ENCODE measurements at regions not wholly inside any gene's neighbourhood (a gene's known extent, or its start where the extent isn't known, plus 50 kb on each side); places are given as distances from the start of the nearest gene placed in this dataset.

DNA sequence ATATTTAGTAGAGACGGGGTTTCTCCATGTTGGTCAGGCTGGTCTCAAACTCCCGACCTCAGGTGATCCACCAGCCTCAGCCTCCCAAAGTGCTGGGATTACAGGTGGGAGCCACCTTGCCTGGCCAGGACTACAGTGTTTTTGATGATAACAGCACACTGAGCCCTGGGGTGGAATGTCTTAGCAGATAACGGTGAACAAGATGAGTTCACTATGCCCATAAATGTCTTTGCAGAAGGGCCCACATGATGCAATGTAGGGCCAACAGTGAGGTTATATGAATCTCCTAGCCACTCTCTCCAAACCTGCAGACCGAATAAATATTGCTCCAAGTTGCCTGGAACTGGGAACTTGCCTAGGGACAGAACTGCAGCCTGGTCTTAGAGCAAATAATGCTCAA, 235.1 kb downstream of the COG6 start:
- FAIRE-seq (no peak), DNase-seq (ENCODE audit: low spot score in 2 of 2) (no peak)

DNA sequence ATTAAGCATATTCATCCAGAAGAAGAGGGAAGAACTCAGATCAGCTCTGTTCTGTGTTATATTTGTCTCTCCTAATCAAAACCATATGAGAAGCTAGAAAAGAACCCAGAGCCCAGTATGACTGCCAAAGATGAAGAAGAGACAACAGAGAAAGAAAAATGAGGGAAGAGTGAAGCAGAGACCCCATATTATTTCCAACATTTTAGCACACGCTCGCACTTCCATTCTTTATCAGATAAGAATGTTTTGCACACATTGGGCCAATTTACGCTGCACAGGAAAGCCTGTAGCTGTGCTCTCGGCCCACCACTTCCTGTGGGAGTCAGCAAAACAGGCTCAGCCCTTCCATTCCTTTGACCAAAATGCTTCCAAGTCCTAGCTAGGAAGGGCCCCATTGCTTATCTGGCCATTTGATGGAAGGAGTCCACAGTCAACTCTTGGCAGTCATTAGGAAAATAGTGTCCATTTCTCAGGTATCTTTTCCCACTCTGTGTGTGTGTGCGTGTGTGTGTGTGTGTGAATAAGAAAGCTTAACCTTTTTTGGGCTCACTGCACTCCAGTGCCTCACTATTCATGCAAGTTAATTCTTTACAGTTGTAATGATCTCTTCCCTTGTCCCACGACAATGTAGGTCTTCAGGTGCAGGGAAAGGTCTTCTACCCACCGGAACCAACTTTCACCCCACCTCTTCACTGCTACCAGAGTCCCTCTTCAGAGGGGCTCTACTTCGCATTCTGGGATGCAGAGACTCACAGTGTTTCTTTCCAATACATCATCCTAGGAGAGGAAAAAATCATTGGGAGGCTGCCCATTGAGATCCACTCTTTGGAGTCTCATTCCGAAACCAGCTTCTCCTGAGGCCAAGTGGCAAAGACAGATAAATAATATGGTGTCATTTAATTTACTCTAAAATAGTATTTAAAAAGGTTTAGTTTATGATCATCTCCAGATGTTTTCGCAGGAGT, 237.5 kb downstream of the COG6 start:
- FAIRE-seq = no peak
- DNase-seq (ENCODE audit: low spot score in 2 of 2) = no peak

DNA sequence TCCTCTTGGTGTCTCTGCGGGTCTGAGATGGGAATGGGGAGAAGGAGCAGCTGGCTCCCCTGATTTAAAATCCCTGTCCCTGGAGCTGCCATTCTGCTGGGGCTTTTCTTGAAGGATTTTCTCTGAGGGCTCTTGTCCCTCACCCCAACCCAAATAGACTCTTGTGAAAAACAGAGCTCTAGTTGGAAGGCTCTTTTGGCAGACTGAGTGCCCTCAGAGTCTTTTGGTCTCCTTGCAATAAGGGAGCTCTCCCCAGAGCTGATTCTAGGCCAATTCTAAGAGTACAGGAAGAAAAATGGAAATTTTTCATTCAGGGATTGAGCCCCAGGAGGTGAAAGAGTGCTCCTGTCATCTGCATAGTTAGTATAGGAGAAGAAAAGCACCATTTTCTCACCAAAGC, 238.3 kb downstream of the COG6 start:
- no peak for DNase-seq (ENCODE audit: low spot score in 2 of 2)
- FAIRE-seq = no peak

DNA sequence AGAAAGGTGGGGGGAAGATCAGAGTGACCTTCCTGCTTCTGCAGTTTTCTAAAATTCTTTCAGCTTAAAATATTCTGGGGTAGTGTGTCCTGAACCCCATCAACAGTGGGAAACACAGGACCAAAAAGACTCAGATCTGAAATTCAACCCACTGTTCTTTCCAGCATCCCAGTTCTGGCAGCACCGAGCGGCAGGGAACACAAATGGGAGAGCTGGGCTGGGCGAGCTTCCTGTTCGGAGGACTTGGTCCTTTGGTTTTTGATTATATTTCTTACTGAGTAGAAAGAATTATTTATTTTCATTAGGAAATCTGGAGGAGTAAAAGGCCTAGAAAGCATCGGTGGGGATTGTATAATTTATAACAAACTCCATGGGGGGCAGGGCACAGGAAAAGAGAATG, 239.1 kb downstream of the COG6 start:
- FAIRE-seq (no peak), DNase-seq (ENCODE audit: low spot score in 2 of 2) (no peak)

DNA sequence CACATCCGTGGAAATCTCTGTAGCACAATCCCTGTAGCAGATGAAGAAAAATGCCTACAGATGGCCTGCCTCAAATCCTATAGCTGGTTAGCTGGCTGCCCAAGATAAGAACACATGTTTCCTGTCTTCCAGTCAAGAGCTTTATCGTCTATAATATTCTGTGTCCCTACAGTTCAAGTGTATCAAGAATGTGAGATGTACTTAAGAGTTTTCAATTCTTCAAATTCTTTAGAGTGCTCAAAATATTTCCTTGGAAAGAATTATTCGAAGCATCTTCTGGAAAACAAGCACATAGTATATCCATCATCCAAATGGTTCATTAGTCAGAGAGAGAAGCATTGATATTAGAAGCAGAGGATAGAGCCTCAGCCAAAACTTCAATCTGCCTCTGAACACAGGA, 239.8 kb downstream of the COG6 start:
- no peak for FAIRE-seq

DNA sequence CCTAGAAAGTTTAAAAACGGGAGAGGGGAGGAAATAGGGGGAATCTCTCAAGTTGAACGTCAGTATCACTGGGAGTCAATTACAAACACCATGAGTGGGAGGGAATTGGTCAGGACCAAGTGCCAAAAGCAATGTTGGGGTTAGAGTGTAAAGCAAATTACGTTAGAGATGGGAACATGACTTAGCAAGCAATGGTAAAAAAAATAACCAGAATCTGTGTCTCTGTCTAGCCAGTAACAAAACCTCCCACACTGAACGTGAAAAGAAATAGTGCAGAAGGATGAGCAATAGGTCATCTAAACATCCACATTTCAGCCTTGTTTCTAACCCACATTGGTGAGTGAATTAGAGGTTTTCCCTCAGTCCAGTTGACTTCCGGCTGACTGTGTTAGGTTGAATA, 242.2 kb downstream of the COG6 start:
- FAIRE-seq (no peak), DNase-seq (ENCODE audit: low spot score in 2 of 2) (no peak)

More for the DNA sequence above, 239.8 kb downstream of the COG6 start:
- DNase-seq (ENCODE audit: low spot score in 2 of 2) = no peak

DNA sequence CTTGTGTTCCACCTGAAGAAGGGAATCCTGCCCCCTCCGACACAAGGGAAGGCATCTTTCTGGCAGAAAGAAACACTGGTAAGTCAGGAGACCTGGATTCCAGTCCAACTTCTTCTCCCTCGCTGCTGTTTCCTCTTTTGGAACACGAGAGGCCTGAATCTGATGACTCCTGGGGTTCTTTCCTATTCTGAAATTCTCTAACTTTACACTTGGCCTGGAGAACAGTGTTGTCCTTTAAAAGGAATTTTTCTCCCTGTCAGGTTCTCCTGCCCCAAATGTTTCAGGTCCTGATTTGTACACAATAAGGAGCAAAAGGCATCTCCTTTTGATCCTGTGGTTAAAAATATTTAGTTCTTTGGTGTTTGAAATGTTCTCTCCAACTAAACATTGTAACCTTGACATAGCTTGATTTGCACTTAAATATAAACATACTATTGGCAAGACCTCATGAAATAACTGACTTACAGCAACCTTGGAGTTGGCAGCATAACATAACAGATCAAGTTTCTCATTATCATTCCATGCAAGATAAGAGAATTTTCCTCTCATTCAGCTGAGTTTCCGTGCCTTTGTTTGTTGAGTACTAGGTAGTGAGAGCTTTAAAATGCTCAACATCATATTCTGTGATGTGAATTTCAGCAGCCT, 244.8 kb downstream of the COG6 start:
- FAIRE-seq = no peak
- no peak for DNase-seq (ENCODE audit: low spot score in 2 of 2)

DNA sequence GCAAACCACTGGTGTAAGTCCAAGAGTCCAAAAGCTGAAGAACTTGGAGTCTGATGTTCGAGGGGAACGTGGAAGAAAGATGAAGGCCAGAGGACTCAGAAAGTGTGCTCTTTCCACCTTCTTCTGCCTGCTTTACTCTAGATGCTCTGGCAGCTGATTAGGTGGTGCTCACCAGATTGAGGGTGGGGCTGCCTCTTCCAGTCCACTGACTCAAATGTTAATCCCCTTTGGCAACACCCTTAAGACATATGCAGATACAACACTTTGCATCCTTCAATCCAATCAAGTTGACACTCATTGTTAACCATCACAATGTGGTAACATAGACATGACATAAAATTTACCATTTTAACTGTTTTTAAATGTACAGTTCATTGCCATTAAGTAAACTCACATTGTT, 249.5 kb downstream of the COG6 start:
- FAIRE-seq (no peak), DNase-seq (ENCODE audit: low spot score in 2 of 2) (no peak)

DNA sequence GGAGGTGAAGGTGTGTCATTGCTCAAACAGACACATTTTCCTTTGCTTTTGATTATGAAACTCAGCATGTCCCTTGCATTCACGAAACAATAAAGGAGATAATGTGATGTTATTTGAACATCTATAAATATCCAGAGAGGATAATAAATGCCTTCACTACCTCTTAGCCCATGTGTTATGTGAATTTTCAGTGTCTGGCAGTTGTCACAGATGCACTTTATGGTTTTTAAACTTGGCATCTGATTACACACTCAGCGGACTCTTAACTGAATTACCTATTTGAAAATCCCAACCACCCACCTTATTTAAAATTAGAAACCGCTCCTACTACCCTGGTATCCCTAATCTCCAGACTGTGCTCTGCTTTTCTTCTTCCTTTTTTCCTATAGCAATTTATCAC, 254.2 kb downstream of the COG6 start:
- FAIRE-seq = no peak
- DNase-seq (ENCODE audit: low spot score in 2 of 2) = no peak

DNA sequence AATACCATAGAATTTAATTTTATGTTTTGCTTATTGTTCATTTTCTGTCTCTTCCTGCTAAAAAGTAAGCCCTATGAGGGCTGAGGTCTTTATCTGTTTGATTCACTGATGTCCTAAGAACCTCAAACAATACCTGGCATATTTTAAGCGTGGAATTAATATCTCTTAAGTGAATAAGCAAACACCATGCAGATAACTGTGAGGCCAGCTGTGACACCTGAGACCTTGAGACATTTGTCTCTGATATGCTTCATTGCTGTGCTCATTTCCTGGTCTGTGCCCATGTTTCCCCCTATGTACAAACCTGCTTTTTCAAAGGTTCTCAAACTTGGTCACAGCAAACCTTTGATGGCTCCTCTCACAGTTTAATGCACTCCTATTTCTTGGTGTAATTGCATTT, 254.6 kb downstream of the COG6 start:
- FAIRE-seq = no peak
- DNase-seq (ENCODE audit: low spot score in 2 of 2) = no peak

DNA sequence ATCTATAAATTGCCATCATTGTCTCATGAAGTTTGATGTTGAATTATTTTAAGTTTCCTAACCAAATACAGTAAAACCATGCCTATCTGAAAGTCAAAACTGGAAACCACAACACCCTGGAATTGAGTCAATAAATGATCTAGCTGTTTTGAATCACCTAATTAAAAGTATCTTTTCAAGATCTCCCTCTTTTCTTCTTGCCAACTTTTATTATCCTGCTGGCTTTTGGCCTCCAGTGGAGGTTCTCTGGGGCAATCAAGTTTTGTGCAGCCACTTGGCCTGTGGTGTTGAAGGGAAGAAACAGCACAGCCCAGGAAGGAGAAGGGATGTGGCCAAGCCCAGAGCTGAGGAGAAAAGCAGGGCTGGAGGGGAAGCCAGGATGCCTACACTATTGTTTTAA, 255.4 kb downstream of the COG6 start:
- no peak for DNase-seq (ENCODE audit: low spot score in 2 of 2)
- no peak for FAIRE-seq

DNA sequence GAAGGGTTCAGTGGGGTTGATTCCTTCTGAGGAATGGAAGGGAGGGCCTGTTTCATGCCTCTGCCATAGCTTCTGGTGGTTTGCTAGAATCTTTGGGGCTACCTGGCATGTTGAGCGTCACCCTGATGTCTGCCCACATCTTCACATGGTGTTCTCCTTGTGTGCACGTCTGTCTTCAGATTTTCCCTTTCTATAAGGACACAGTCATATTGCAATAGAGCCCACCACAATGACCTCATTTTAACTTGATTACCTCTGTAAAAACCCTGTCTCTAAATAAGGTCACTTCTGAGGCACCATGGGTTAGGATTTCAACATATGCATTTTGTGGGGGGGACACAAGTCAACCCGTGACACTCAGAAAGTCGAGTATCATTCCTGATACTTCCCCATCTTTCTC, 257.9 kb downstream of the COG6 start:
- no peak for DNase-seq (ENCODE audit: low spot score in 2 of 2)
- FAIRE-seq = no peak

DNA sequence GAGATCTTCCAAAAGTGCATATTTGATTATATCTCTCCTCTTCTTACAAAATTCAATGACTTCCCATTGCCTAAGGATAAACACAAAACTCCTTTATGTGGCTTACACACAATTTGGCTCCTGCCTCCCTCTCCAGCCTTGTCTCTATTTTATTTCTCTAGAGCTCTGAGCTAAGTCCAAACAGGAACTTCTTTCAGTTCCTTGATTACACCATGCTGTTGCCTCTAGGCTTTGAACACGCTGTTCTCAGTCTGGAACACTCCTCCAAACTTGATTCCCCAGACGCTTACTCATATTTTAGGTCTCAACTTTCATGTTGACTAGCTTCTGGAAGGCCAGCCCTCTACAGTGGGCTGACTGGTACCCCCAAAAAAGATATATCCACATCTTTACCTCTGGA, 258.5 kb downstream of the COG6 start:
- no peak for FAIRE-seq
- DNase-seq (ENCODE audit: low spot score in 2 of 2) = no peak

DNA sequence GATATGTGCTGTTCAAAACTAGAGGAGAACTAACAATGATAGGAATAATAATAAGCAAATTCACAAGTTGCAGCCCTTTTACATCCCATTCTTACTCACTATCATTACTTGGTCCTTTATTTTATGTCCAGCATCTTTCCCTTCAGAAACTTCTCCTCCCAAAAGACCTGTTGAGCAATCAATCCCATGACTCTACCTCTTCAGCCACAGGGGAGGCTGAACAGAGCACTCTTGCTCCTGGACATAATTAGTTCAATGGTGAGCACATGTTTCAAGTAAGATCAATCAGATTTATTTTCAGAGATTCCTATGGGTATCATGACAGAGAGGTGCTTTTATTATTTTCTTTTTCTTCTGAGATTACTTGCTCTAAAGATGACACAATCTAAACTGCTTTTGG, 260.0 kb downstream of the COG6 start:
- FAIRE-seq (no peak), DNase-seq (ENCODE audit: low spot score in 2 of 2) (no peak)

DNA sequence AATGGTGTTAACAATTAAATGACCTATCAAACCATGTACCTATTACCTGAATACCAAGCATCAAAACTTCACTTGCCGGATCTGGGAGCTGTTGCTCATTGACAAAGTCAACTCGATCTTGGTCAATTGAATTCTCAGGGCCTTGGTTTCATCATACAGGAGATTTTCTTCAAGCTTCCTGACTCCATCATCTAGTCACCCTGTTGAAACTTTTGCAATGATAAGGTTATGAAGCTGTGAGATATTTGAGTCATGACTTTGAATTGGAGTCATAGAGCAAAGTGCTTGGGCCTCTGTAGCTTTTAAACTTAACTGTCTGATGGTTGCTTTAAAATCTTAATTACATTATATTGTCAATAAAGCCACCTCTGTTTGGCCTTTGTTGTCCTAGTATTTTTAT, 260.9 kb downstream of the COG6 start:
- no peak for FAIRE-seq

DNA sequence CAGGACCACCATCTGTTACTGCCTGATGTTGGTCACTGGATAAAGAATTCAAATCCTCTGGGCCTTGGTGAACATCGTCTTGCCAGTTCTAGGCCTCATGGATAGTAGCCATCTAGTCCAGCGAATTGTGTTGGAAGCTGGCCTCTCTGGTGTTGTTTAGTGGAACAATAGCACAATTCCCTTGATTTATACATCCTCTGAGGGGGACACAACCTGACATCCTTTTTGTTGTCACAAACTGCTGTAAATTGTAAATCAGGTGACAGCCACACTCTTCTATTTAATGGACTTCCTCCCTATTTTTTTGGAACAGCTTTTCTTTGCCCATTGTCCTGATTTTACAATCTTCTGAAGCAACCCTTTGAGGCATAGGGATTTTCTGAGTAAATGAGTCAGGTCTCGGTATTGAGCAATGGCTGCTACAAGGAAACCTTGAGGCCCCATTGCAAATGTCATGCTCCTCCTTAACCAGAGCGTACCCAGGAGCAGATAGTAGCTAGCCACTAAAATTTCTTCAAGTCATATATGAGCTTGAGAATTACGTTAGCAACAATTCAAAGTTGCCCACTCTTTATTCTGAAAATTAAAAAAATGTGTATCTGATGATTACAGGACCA, 263.3 kb downstream of the COG6 start:
- no peak for DNase-seq (ENCODE audit: low spot score in 2 of 2)
- FAIRE-seq = no peak

More for the DNA sequence above, 260.9 kb downstream of the COG6 start:
- no peak for DNase-seq (ENCODE audit: low spot score in 2 of 2)

DNA sequence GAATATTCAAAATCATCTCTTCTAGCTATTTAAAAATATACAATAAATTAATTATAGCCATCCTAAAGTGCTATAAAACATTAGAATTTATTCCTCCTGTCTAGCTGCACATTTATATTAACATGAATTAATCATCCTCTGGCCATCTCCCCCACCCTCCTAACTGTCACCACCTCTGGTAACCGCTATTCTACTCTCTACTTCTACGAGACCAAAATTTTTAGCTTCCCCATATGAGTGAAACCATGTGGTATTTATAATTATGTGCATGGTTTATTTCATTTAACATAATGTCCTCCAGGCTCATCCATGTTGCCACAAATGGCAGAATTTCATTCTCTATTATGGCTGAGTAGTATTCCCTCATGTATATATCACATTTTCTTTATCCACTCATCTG, 265.2 kb downstream of the COG6 start:
- DNase-seq (ENCODE audit: low spot score in 2 of 2) = no peak
- FAIRE-seq = no peak

DNA sequence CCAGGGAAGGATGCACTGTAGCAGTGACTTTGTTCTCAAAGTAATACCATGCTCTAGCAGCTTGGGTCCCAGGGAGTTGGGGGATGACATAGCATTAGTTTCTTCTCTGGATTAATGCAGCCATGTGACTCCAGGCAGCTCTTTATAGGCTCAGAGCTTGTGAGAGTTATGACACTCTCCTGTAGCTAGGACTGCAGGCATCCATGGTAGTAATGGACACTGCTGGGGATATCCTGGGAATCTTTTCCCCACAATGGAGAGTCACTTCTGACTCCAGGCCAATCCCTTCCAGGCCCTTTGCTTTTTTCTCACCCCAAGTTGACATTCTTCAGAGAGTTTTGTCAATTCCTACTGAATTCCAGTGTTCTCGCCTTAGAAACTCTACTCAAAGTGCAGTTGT, 270.9 kb downstream of the COG6 start:
- DNase-seq (ENCODE audit: low spot score in 2 of 2) (no peak), FAIRE-seq (no peak)

DNA sequence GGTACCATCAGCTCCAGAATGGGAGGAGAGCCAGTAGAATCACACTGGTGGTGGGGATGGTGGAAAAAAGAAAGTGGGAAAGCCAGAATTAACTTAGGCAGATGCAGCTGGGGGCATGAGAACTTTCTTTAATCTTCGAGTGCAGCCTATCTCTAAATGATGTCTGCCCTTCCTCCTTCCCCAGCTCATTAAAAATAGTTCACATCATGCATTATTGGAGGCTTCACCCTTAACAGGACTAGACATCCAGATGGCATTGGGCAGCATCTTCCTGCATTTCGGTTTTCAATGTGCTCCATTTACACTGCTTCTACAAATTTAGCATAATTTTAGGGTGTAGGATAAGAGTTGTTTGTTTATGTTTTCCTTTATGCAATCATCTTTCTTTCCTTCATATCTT, 272.8 kb downstream of the COG6 start:
- no peak for FAIRE-seq
- no peak for DNase-seq (ENCODE audit: low spot score in 2 of 2)

DNA sequence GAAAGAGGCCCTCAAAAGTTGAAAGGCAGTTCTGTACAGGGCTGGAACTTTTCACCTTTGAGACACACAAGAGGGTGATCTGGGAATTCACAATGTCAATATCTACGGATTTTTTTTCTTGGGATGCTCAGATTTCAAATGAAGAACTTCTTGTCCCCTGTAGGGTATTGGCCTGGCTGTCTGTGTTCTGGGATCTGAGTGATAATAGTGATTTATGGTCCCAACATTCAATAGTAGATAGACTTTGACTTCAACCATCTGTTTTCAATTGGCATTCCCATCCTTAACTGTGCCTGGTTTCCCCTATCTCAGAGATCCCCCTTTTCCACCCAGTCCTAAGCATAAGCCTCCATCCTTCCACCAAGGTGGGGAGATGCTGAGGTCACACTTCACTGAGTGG, 274.1 kb downstream of the COG6 start:
- FAIRE-seq = no peak

DNA sequence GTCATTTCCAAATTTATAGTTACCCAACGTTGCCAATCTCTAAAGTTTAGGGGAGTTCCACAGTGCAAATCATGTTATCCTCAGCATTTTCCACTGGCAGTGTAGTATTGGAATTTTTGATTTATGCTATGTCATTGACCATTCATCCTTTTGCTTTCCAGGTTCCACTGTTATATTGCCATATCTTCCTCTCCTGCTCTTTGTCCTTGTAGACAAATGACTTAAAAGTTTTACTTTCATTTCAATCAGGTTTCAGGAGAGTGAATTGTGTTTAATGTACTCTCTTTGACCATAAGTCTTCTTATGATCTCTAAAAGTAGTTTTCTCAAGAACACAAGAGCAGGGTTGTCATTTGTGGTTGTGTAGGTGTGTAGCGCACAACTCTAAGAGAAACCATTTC, 274.6 kb downstream of the COG6 start:
- FAIRE-seq (no peak), DNase-seq (ENCODE audit: low spot score in 2 of 2) (no peak)

More for the DNA sequence above, 274.1 kb downstream of the COG6 start:
- no peak for DNase-seq (ENCODE audit: low spot score in 2 of 2)
